Esophagus (tissue), 2 donors: ENCODE measurements at regions not wholly inside any gene's neighbourhood (a gene's known extent, or its start where the extent isn't known, plus 50 kb on each side); places are given as distances from the start of the nearest gene placed in this dataset.

Source experiments
- H3K27ac ChIP-seq, 2 donors: one replicate each; pipeline ENCODE4 v1.5.1; 2013; ENCODE audit warnings: low read depth in 2 of 2, mild to moderate bottlenecking in 2 of 2, inconsistent platforms in 1 of 2, low read length in 1 of 2, moderate library complexity in 1 of 2
- H3K27me3 ChIP-seq, 2 donors: one replicate each; pipeline ENCODE4 v1.6.1; 2013; ENCODE audit warnings: low read length in 2 of 2, control low read depth in 1 of 2, mild to moderate bottlenecking in 1 of 2; ENCODE audit not compliant: insufficient read depth in 2 of 2, control insufficient read depth in 1 of 2
- H3K36me3 ChIP-seq, 2 donors: one replicate each; pipeline ENCODE4 v1.6.1; 2013; ENCODE audit warnings: low read length in 1 of 2; ENCODE audit not compliant: control insufficient read depth in 2 of 2, insufficient read depth in 2 of 2
- H3K4me1 ChIP-seq, 2 donors: one replicate each; pipeline ENCODE4 v1.6.1; 2013; ENCODE audit warnings: low read length in 1 of 2; ENCODE audit not compliant: control insufficient read depth in 2 of 2, insufficient read depth in 2 of 2
- H3K4me3 ChIP-seq, 2 donors: one replicate each; pipeline ENCODE4 v1.5.1; 2013; ENCODE audit warnings: low read length in 2 of 2, mild to moderate bottlenecking in 2 of 2, low read depth in 1 of 2, moderate library complexity in 1 of 2
- H3K9me3 ChIP-seq, 2 donors: one replicate each; pipeline ENCODE4 v1.6.1; 2013; ENCODE audit warnings: mild to moderate bottlenecking in 2 of 2, low read depth in 1 of 2, low read length in 1 of 2, moderate library complexity in 1 of 2; ENCODE audit not compliant: control insufficient read depth in 2 of 2, insufficient read depth in 1 of 2
- WGBS, 2 donors: extraction: QIAGEN DNeasy Blood & Tissue Kit; methylation state at CpG; one replicate each; pipeline ENCODE4 v1.1.7; 2013; 5-methylcytosine and 5-hydroxymethylcytosine counted together
- donor health status: healthy with polysubstance abuse.
- donor health status: Bipolar disorder and iron deficiency.

DNA sequence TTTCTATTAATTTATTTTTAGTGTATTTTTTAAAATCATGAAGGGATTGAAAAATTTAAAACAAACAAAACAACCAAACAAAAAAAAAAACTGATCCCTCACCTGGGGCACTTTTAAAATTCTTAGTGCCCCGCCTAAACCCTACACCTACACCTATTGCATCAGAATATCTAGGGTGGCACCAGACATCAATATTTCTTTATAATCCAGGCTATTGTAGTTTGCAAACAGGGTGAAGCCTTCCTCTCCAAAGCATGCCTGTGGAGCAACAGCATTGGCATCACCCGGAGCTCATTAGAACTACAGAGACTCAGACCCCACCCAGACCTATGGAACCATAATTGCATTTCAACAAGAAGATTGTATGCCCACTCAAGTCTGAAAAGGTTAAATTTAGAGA, 54.9 kb upstream of the ACP3 start:
- Histone ChIP-seq H3K4me3 (no peak overlapping the region), H3K4me1 (peaks cover 0 to 10% of the 10 kb centered on the region in 2 donors), H3K36me3 (no peaks in the 10 kb centered on the region), H3K9me3 (no peaks in the 10 kb centered on the region), H3K27ac (peak overlapping the region; percentile 66 to 71), H3K27me3 (no peaks in the 10 kb centered on the region)
- WGBS, 2 donors = 49 to 66% methylated on average over 2 of the region's 2 CpGs

- H3K4me3 ChIP-seq = no peak overlapping the region
- 93 to 94% methylated on average over 2 of the region's 2 CpGs for WGBS, 2 donors
- peaks cover 0 to 10% of the 10 kb centered on the region in 2 donors for H3K4me1 ChIP-seq
- H3K27ac ChIP-seq = peak overlapping the region; percentile 66 to 71
- H3K36me3 ChIP-seq = no peaks in the 10 kb centered on the region
- no peaks in the 10 kb centered on the region for H3K9me3 ChIP-seq
- H3K27me3 ChIP-seq = no peaks in the 10 kb centered on the region
Observed at GRCh38 chr3:132262956-132263355, 54.3 kb upstream of the ACP3 start.

DNA sequence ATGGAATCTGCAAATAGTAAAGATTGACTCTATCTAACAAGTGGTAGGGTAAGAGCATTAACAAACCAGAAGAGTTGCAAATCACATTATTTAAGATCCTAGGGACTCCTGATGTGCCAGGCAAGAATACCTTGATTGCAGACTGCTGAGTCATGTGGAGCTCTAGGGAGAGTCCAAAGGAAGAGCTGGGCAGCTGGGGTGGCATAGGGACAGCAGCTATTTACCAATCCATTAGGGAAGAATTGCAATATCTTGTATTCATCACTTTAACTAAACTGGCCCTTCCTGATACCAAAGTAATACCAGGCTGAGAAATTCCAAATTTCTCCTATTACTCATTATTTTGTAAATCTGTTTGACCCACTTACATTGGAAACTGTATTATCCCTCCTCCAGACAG, 52.2 kb upstream of the ACP3 start:
- Histone ChIP-seq H3K9me3 (no peaks in the 10 kb centered on the region), H3K36me3 (no peaks in the 10 kb centered on the region), H3K27ac (peak overlapping the region in 1 of 2 donors; percentile 26), H3K4me3 (no peak overlapping the region), H3K27me3 (no peaks in the 10 kb centered on the region), H3K4me1 (peaks cover 0 to 10% of the 10 kb centered on the region in 2 donors)

- no peaks in the 10 kb centered on the region for H3K36me3 ChIP-seq
- no peaks in the 10 kb centered on the region for H3K9me3 ChIP-seq
- WGBS, 2 donors = 80% methylated on average over 3 of the region's 3 CpGs
- peak overlapping the region; percentile 16 to 42 for H3K27ac ChIP-seq
- peaks cover 0 to 10% of the 10 kb centered on the region in 2 donors for H3K4me1 ChIP-seq
- no peak overlapping the region for H3K4me3 ChIP-seq
- no peaks in the 10 kb centered on the region for H3K27me3 ChIP-seq
Observed at GRCh38 chr3:132265488-132265887, 51.7 kb upstream of the ACP3 start.

GRCh38 chr3:132267391-132267993, 49.7 kb upstream of the ACP3 start:
- no peak overlapping the region for H3K4me3 ChIP-seq
- no peaks in the 10 kb centered on the region for H3K9me3 ChIP-seq
- H3K27ac ChIP-seq = no peak overlapping the region
- no peaks in the 10 kb centered on the region for H3K27me3 ChIP-seq
- WGBS, 2 donors = 82 to 86% methylated on average over 4 of the region's 4 CpGs
- peaks cover 0 to 10% of the 10 kb centered on the region in 2 donors for H3K4me1 ChIP-seq
- no peaks in the 10 kb centered on the region for H3K36me3 ChIP-seq
